ENCODE measurements at regions not wholly inside any gene's neighbourhood (a gene's known extent, or its start where the extent isn't known, plus 50 kb on each side); places are given as distances from the start of the nearest gene placed in this dataset.

- TF ChIP-seq, protein P1, sequence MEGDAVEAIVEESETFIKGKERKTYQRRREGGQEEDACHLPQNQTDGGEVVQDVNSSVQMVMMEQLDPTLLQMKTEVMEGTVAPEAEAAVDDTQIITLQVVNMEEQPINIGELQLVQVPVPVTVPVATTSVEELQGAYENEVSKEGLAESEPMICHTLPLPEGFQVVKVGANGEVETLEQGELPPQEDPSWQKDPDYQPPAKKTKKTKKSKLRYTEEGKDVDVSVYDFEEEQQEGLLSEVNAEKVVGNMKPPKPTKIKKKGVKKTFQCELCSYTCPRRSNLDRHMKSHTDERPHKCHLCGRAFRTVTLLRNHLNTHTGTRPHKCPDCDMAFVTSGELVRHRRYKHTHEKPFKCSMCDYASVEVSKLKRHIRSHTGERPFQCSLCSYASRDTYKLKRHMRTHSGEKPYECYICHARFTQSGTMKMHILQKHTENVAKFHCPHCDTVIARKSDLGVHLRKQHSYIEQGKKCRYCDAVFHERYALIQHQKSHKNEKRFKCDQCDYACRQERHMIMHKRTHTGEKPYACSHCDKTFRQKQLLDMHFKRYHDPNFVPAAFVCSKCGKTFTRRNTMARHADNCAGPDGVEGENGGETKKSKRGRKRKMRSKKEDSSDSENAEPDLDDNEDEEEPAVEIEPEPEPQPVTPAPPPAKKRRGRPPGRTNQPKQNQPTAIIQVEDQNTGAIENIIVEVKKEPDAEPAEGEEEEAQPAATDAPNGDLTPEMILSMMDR (conservative IDR thresholded peaks at IDR 0.05; ENCODE audit: low read depth, low read length), result no peak
- H3K27ac ChIP-seq, result no peak overlapping the region
- no peaks in the 10 kb centered on the region for H3K27me3 ChIP-seq (ENCODE audit: insufficient read depth, low read depth)
- H2AFZ ChIP-seq (ENCODE audit: low read depth), result no peak overlapping the region
- H3K4me1 ChIP-seq (ENCODE audit: low read depth, poor library complexity, severe bottlenecking), result no peaks in the 10 kb centered on the region
- H3K4me3 ChIP-seq (IDR thresholded peaks at IDR 0.05; ENCODE audit: insufficient read depth, low read depth, low read length), result no peak overlapping the region
- H3K9ac ChIP-seq, result no peak overlapping the region
- no peak overlapping the region for H3K4me2 ChIP-seq
- no peaks in the 10 kb centered on the region for H3K79me2 ChIP-seq (ENCODE audit: insufficient read depth, low read depth)
- H4K20me1 ChIP-seq (ENCODE audit: insufficient read depth), result no peaks in the 10 kb centered on the region
- H3K36me3 ChIP-seq (ENCODE audit: insufficient read depth), result no peaks in the 10 kb centered on the region
Observed at GRCh38 chr6:6524951-6525350, 63.6 kb upstream of the LY86 start.

DNA sequence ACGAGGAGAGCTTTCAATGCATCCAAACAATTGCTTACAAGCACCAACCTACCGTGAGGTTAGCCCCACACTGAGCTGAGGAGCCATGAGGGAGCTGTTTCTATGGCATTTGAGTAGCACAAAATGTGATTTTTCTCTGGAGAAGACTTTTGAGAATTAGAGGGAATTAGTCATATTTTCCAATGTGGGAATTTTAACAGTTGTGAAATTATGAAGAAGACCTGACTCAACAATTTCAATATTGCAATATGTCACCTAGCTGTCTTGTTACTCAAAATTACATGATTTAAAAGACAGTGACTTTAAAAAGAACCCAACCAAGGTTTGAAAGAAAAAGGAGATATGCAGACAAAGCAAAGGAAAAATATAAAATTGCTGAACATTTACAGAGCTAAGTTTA, 62.6 kb upstream of the LY86 start:
- no peak overlapping the region for H3K9ac ChIP-seq
- H3K27me3 ChIP-seq (ENCODE audit: insufficient read depth, low read depth), result no peaks in the 10 kb centered on the region
- H2AFZ ChIP-seq (ENCODE audit: low read depth), result no peak overlapping the region
- H3K36me3 ChIP-seq (ENCODE audit: insufficient read depth), result no peaks in the 10 kb centered on the region
- no peak overlapping the region for H3K4me3 ChIP-seq (IDR thresholded peaks at IDR 0.05; ENCODE audit: insufficient read depth, low read depth, low read length)
- H3K4me2 ChIP-seq, result no peak overlapping the region
- TF ChIP-seq, protein P1 (conservative IDR thresholded peaks at IDR 0.05; ENCODE audit: low read depth, low read length), result no peak
- no peaks in the 10 kb centered on the region for H3K4me1 ChIP-seq (ENCODE audit: low read depth, poor library complexity, severe bottlenecking)
- H3K79me2 ChIP-seq (ENCODE audit: insufficient read depth, low read depth), result no peaks in the 10 kb centered on the region
- H3K27ac ChIP-seq, result no peak overlapping the region
- no peaks in the 10 kb centered on the region for H4K20me1 ChIP-seq (ENCODE audit: insufficient read depth)

GRCh38 chr6:6529275-6529674, 59.2 kb upstream of the LY86 start:
- TF ChIP-seq, protein P1 (conservative IDR thresholded peaks at IDR 0.05; ENCODE audit: low read depth, low read length), result no peak
- Histone ChIP-seq H3K27ac (no peak overlapping the region), H3K4me1 (ENCODE audit: low read depth, poor library complexity, severe bottlenecking) (no peaks in the 10 kb centered on the region), H4K20me1 (ENCODE audit: insufficient read depth) (no peaks in the 10 kb centered on the region), H3K4me2 (no peak overlapping the region), H3K36me3 (ENCODE audit: insufficient read depth) (no peaks in the 10 kb centered on the region), H3K79me2 (ENCODE audit: insufficient read depth, low read depth) (no peaks in the 10 kb centered on the region), H3K9ac (no peak overlapping the region), H3K27me3 (ENCODE audit: insufficient read depth, low read depth) (no peaks in the 10 kb centered on the region), H2AFZ (ENCODE audit: low read depth) (no peak overlapping the region), H3K4me3 (IDR thresholded peaks at IDR 0.05; ENCODE audit: insufficient read depth, low read depth, low read length) (no peak overlapping the region)

- Histone ChIP-seq H3K27me3 (ENCODE audit: insufficient read depth, low read depth) (no peaks in the 10 kb centered on the region), H3K27ac (no peak overlapping the region), H3K9ac (no peak overlapping the region), H4K20me1 (ENCODE audit: insufficient read depth) (no peaks in the 10 kb centered on the region), H3K4me2 (no peak overlapping the region), H3K79me2 (ENCODE audit: insufficient read depth, low read depth) (no peaks in the 10 kb centered on the region), H3K4me1 (ENCODE audit: low read depth, poor library complexity, severe bottlenecking) (no peaks in the 10 kb centered on the region), H2AFZ (ENCODE audit: low read depth) (no peak overlapping the region), H3K36me3 (ENCODE audit: insufficient read depth) (no peaks in the 10 kb centered on the region), H3K4me3 (IDR thresholded peaks at IDR 0.05; ENCODE audit: insufficient read depth, low read depth, low read length) (no peak overlapping the region)
- TF ChIP-seq, protein P1 (conservative IDR thresholded peaks at IDR 0.05; ENCODE audit: low read depth, low read length), result no peak
Observed at GRCh38 chr6:6533176-6533575, 55.3 kb upstream of the LY86 start.
